ENCODE measurements at regions not wholly inside any gene's neighbourhood (a gene's known extent, or its start where the extent isn't known, plus 50 kb on each side); places are given as distances from the start of the nearest gene placed in this dataset.

- TF ChIP-seq POLR2A (IDR thresholded peaks at IDR 0.05), result no peak
- TF ChIP-seq, protein P1, sequence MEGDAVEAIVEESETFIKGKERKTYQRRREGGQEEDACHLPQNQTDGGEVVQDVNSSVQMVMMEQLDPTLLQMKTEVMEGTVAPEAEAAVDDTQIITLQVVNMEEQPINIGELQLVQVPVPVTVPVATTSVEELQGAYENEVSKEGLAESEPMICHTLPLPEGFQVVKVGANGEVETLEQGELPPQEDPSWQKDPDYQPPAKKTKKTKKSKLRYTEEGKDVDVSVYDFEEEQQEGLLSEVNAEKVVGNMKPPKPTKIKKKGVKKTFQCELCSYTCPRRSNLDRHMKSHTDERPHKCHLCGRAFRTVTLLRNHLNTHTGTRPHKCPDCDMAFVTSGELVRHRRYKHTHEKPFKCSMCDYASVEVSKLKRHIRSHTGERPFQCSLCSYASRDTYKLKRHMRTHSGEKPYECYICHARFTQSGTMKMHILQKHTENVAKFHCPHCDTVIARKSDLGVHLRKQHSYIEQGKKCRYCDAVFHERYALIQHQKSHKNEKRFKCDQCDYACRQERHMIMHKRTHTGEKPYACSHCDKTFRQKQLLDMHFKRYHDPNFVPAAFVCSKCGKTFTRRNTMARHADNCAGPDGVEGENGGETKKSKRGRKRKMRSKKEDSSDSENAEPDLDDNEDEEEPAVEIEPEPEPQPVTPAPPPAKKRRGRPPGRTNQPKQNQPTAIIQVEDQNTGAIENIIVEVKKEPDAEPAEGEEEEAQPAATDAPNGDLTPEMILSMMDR (IDR thresholded peaks at IDR 0.05), result no peak
Observed at GRCh38 chr6:85747666-85748065, 105.0 kb upstream of the SYNCRIP start.
